Fibroblast of skin of right quadriceps (primary cell): ENCODE measurements at regions not wholly inside any gene's neighbourhood (a gene's known extent, or its start where the extent isn't known, plus 50 kb on each side); places are given as distances from the start of the nearest gene placed in this dataset.
"Not testable (repeated sequence)": the region's sequence is repeated elsewhere in the genome, so short reads cannot be mapped to it uniquely, and the experiment has no call there.

ENCODE experiments used
- DNase-seq: peaks from one replicate; pipeline ENCODE4 v3.0.0-alpha.2; 2013

- DNase-seq = not testable (repeated sequence)
Measured at GRCh38 chr17:65301882-65302281, 164.7 kb downstream of the RGS9 start.

DNA sequence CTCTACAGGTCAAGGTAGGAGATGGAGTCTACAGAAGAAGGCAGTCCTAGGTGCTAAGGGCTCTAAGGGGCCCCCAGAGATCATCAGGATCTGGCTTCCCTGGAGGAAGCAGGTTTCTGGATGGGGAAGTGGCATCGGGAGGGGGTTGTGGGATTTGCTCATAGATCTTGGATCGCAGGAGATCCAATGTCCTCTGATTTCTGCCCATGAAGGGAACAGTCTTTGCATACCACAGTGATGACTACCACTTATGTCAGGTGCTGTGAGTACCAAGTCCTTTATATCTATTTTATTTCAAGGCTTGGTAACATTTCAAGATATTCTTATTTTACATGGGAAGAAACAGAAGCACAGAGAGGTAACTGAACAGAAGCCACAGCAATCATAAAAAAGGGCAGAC lies 164.0 kb downstream of the RGS9 start:
- DNase-seq = no peak

- no peak for DNase-seq
Measured at GRCh38 chr17:65297916-65298315, 160.7 kb downstream of the RGS9 start.

GRCh38 chr17:65297384-65297783 lies 160.2 kb downstream of the RGS9 start:
- DNase-seq = peak; percentile 61

- peak; percentile 72 for DNase-seq
Measured at GRCh38 chr17:65294181-65294719, 157.1 kb downstream of the RGS9 start.

DNA sequence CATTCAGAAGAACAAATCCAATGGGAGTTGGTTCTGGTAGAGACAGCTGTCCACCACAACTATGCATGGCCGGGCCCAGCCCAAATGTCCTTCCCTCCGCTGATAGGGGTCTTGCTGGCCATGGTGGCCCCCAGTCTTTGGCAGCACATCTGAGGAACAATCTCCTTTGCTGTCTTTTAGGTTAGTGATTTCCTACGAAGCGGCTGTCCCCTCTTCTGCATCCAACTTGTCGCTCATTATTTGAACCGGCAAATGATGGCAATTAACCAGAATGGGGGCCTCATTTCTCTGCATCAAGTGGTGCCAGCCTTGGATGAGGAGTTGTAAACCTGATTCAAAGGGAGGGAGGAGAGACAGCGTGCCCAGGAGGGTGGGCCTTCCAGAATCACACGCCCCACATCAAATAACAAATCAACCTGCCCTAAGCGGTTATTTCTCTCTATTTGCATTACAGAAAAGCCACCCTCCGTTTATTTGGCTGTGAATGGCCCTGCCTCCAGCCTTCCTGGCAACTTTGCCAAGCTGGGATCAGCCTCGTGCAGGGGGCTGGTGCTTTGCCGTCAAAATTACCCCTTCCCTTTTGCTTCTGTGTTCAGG lies 156.5 kb downstream of the RGS9 start:
- DNase-seq = no peak

DNA sequence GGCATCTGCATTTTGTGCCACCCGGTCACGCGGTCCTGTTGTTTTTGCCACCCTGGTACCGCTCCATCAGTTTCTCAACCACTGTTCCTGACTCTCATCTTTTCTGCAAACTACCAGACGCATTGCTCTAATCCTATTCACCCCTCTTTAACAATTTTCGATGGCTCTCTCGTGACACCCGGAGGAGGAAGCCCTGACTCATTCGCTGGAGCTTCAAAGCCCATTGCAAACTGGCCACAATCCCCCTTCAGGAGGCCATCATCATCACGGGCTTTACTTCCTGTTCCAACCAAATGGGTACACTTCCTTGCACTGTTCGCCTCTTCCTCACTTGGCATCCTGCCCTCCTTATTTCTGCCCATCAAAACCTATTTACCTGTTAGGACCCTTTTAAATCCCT lies 155.3 kb downstream of the RGS9 start:
- no peak for DNase-seq

- not testable (repeated sequence) for DNase-seq
Measured at GRCh38 chr17:65291301-65291700, 154.1 kb downstream of the RGS9 start.

DNA sequence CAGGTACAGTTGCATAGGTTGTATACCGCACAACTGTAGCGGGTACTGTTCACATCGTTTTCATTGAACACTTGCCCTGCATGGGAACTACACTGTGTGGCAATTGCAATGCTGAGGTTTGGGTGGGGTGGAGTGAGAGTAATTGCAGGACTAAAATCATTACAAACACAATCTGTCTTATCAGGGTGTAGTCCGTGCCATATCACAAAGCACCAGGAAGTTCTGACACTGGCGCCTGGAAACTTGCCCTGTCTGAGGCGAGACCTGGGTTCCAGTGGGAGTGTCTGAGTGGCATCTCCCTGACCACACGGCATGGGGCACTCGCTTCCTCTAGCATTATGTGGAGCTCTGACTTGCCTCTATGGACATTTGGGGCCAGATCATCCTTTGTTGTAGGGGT lies 153.4 kb downstream of the RGS9 start:
- DNase-seq = no peak

DNA sequence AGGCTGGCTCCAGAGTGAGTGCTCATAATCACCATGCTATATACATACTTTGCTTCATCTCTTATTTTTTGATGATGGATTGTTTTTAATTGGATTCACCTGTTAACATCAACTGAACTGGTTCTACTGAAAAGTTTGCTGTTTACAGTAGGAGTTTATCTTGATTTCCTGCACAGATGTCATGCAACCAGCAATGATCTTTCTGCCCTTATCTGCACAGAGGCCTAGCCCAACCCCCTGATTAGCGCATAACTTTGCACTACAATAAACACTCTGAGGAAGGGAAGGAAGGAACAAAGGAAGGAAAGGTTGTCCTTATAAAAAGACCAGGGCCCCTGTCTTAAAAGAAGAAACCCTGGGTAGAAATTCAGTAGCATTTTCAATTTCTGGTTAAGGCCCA lies 152.9 kb downstream of the RGS9 start:
- no peak for DNase-seq

- DNase-seq = peak; percentile 85
Measured at GRCh38 chr17:65287040-65287439, 149.9 kb downstream of the RGS9 start.

- no peak for DNase-seq
Measured at GRCh38 chr17:65283704-65284103, 146.5 kb downstream of the RGS9 start.

DNA sequence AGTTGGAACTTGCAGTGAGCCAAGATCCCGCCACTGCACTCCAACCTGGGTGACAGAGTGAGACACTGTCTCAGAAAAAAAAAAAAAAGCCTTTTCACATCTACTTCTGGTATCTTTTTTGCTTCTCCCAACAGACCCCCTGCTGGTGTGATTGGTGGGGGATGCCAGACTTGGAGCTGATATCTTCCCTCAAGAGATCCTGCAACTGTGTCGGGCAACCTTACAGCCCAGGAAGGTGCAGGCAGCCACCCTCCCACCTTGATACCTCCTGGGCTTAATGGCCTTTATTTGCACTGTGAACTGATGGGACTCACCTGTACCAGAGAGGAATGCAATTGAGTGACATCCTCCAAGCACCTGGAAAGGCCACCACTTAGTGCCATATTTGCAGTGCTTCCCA lies 142.3 kb downstream of the RGS9 start:
- DNase-seq = no peak

- DNase-seq = no peak
Measured at GRCh38 chr17:65278820-65279184, 141.6 kb downstream of the RGS9 start.

- peak; percentile 67 for DNase-seq
Measured at GRCh38 chr17:65278050-65278819, 141.1 kb downstream of the RGS9 start.

DNA sequence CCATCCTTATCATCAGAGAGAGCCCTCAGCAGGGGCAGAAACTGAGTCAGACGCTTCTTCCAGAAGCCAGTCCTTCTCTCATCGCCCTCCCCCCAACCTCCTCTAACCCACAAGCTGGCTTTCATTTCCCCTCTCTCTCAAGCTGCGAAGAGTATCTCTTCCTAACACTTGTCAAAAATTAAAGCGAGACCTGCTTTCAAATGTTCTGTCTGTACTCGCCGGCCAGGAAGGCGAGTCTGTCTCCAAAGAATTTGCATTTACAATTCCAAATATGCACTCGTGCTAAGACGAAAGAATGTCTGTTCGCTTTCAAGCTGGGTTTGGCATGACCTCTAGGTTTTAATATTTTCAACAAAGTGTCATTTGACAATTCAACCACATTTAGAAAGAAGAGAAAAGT lies 140.4 kb downstream of the RGS9 start:
- DNase-seq = peak; percentile 67
